ENCODE measurements at regions not wholly inside any gene's neighbourhood (a gene's known extent, or its start where the extent isn't known, plus 50 kb on each side); places are given as distances from the start of the nearest gene placed in this dataset.

DNA sequence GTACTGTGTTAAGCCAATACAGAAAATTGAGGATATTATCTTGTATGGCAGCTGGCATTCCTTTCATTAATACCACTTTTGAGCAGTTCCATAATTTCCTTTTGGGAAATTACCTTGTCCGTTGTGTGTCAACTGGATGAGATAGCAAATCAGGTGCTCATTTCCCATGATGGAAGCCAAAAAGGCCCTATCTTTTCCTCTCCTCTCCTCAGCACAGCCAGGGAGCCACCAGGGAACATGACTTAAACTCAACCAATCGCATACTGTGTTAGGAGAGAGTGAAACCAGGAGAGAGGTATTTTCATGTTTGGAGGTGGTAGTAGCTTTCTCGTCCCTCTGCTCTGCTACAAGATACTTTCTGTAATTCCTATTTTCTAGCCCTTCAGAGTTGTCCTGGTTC, 96.1 kb upstream of the TOX3 start:
- TF ChIP-seq, protein P1, sequence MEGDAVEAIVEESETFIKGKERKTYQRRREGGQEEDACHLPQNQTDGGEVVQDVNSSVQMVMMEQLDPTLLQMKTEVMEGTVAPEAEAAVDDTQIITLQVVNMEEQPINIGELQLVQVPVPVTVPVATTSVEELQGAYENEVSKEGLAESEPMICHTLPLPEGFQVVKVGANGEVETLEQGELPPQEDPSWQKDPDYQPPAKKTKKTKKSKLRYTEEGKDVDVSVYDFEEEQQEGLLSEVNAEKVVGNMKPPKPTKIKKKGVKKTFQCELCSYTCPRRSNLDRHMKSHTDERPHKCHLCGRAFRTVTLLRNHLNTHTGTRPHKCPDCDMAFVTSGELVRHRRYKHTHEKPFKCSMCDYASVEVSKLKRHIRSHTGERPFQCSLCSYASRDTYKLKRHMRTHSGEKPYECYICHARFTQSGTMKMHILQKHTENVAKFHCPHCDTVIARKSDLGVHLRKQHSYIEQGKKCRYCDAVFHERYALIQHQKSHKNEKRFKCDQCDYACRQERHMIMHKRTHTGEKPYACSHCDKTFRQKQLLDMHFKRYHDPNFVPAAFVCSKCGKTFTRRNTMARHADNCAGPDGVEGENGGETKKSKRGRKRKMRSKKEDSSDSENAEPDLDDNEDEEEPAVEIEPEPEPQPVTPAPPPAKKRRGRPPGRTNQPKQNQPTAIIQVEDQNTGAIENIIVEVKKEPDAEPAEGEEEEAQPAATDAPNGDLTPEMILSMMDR (IDR thresholded peaks at IDR 0.05), result no peak
- TF ChIP-seq POLR2AphosphoS5 (IDR thresholded peaks at IDR 0.05) (no peak), EP300 (IDR thresholded peaks at IDR 0.05; ENCODE audit: low read depth) (no peak)

All from transverse colon (tissue), 4 donors.